Pancreas (tissue), 10 donors: ENCODE measurements at regions not wholly inside any gene's neighbourhood (a gene's known extent, or its start where the extent isn't known, plus 50 kb on each side); places are given as distances from the start of the nearest gene placed in this dataset.
A peak's percentile ranks its signal among the peaks of the same experiment; 100 is the strongest.

Experiments used
- ATAC-seq, 4 donors: fragments of 200-7000 bp; cut with Tn5 transposase; one replicate each; pipeline versions ENCODE4 v1.8.0 to v1.9.1; 2020; ENCODE audit warnings: mild to moderate bottlenecking in 4 of 4, moderate library complexity in 4 of 4
- DNase-seq, 6 donors: peaks; one replicate each; pipeline ENCODE4 v3.0.0-alpha.2; 2020
- FAIRE-seq: peaks from 2 replicates; lab custom pipeline; 2012; peaks lifted over from hg19 to GRCh38; lab: Jason Lieb, UNC
- H3K27ac ChIP-seq, 4 donors: fragments of 200-600 bp; sonication (generic); 1 replicate in 3 of 4; 2 replicates in 1 of 4; pipeline versions ENCODE4 v1.5.0 to v1.8.0; 2020
- H3K27me3 ChIP-seq, 4 donors: fragments of 200-600 bp; one replicate each; pipeline ENCODE4 v1.8.0; 2021
- H3K36me3 ChIP-seq, 3 donors: fragments of 200-600 bp; sonication (generic) in 1 of 3; one replicate each; pipeline versions ENCODE4 v1.5.0 to v1.8.0; 2020 to 2021
- H3K4me1 ChIP-seq, 3 donors: fragments of 200-600 bp; one replicate each; pipeline ENCODE4 v1.8.0; 2021
- H3K4me3 ChIP-seq, 4 donors: fragments of 200-600 bp; sonication (generic) in 2 of 4; one replicate each; pipeline versions ENCODE4 v1.5.0 to v1.8.0; 2020 to 2021
- H3K9me3 ChIP-seq, 4 donors: fragments of 200-600 bp; one replicate each; pipeline ENCODE4 v1.8.0; 2021
- WGBS, 2 donors: extraction: QIAGEN DNeasy Blood & Tissue Kit; methylation state at CpG; one replicate each; pipeline ENCODE4 v1.1.7; 2013; 5-methylcytosine and 5-hydroxymethylcytosine counted together
- intact Hi-C, 3 donors: fragments of 100-400 bp; cut with DNase I; formaldehyde crosslinking; loops; one replicate each; pipeline versions ENCODE4 v1.11.1 to v1.14.2; 2022
- TF ChIP-seq, protein P1 (sequence below), 4 donors: fragments of 200-600 bp; sonication (generic) in 3 of 4; IDR thresholded peaks; one replicate each; pipeline versions ENCODE4 v1.5.0 to v1.8.0; 2021; ENCODE audit warnings: antibody characterized with exemption in 4 of 4
- donor health status: healthy with polysubstance abuse.
- donor health status: DM: no; HTN: no; CAD: no; lungs with moderate emphysema.
- donor health status: DM: no; HTN: no; CAD: no.
- donor health status: control.
- donor health status: control.
- donor health status: Bipolar disorder and iron deficiency.
- donor health status: DM: yes; HTN: yes; CAD: no.
- donor health status: DM: no; HTN: no; CAD: no.
- donor health status: DM: no; HTN: no; CAD: no.
- donor health status: DM: yes; HTN: yes; CAD: no.

DNA sequence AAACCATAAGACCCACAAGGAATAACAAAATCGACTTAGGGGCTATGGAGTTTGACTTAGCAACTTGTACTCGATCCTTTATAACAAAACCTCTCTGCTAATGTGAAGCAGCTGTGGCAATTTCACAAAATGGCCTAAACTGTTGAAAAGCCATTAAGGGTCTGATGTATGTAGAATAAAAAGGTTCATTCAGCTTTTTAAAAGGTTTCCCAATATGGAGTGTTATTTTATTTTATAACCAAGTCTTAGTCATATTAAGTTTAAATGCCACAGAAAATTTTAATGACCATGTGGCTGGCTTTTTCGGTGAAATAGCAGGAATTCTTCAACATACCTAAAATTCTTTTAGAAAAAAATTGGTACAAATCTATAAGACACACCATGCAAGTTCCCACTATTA lies 291.8 kb upstream of the HAND2 start:
- intact Hi-C loops: no loop called here
- FAIRE-seq: no peak
- Histone ChIP-seq H3K4me1 (peaks cover 0 to 5% (median 0%) of the 10 kb centered on the region in 3 donors), H3K27ac (no peak overlapping the region), H3K27me3 (no peaks in the 10 kb centered on the region), H3K9me3 (no peaks in the 10 kb centered on the region), H3K36me3 (no peaks in the 10 kb centered on the region), H3K4me3 (no peak overlapping the region)
- TF ChIP-seq, protein P1, sequence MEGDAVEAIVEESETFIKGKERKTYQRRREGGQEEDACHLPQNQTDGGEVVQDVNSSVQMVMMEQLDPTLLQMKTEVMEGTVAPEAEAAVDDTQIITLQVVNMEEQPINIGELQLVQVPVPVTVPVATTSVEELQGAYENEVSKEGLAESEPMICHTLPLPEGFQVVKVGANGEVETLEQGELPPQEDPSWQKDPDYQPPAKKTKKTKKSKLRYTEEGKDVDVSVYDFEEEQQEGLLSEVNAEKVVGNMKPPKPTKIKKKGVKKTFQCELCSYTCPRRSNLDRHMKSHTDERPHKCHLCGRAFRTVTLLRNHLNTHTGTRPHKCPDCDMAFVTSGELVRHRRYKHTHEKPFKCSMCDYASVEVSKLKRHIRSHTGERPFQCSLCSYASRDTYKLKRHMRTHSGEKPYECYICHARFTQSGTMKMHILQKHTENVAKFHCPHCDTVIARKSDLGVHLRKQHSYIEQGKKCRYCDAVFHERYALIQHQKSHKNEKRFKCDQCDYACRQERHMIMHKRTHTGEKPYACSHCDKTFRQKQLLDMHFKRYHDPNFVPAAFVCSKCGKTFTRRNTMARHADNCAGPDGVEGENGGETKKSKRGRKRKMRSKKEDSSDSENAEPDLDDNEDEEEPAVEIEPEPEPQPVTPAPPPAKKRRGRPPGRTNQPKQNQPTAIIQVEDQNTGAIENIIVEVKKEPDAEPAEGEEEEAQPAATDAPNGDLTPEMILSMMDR (IDR thresholded peaks at IDR 0.05): no peak
- no peak for DNase-seq
- no peak for ATAC-seq
- 63 to 82% methylated on average over 3 of the region's 3 CpGs for WGBS, 2 donors

DNA sequence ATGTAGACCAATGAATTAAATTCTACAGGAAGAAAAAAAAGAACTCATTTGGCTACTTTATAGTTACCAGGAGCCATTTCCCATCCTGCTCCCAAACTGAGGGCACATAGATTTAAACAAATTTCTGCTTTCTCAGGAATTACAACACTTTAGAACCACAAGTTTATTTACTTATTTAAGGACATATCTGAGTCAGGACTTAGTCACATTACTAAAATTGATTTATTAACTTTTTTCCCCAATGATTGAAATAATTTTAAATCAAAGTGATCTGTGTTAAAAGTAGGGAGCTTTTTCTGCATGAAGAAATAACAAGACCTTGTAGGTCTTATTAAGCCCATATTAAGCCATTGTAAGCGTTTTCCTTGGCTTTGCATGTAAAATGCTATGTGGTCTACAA lies 291.0 kb upstream of the HAND2 start:
- FAIRE-seq (no peak), DNase-seq (no peak), ATAC-seq (no peak)
- no peaks in the 10 kb centered on the region for H3K27me3 ChIP-seq
- TF ChIP-seq, protein P1 (IDR thresholded peaks at IDR 0.05): no peak
- WGBS, 2 donors: 47 to 69% methylated on average over 1 of the region's 1 CpG
- no peak overlapping the region for H3K27ac ChIP-seq
- H3K4me1 ChIP-seq: peaks cover 0 to 5% (median 0%) of the 10 kb centered on the region in 3 donors
- no peak overlapping the region for H3K4me3 ChIP-seq
- intact Hi-C loops: no loop called here
- H3K36me3 ChIP-seq: no peaks in the 10 kb centered on the region
- H3K9me3 ChIP-seq: no peaks in the 10 kb centered on the region

DNA sequence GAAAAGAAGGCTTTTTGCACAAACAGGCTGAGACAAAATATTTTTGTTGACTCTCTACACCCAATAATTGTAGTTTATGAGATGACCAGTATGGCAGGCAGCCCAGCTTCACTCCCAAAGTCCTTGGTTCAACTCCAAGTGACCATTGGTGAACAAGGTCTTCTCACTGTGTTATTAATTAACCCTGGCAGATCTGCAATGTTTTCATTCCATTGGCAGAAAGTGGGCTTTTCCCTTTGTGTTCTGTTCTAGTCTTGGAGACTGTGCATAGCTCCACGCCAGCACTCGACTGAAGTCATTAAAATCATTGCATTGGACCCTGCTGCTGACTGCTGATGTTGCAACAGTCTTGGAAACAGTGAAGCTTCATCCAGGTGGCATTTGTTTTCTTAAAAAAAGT lies 277.3 kb upstream of the HAND2 start:
- H3K27me3 ChIP-seq: no peaks in the 10 kb centered on the region
- H3K27ac ChIP-seq: no peak overlapping the region
- 54 to 72% methylated on average over 2 of the region's 2 CpGs for WGBS, 2 donors
- no peaks in the 10 kb centered on the region for H3K4me1 ChIP-seq
- TF ChIP-seq, protein P1 (IDR thresholded peaks at IDR 0.05): no peak
- peak in 2 of 4 donors; percentile 18 to 48 for ATAC-seq
- FAIRE-seq: no peak
- H3K36me3 ChIP-seq: no peaks in the 10 kb centered on the region
- H3K9me3 ChIP-seq: no peaks in the 10 kb centered on the region
- intact Hi-C loops: no loop called here
- DNase-seq: peak in 1 of 6 donors; percentile 14
- no peak overlapping the region for H3K4me3 ChIP-seq

DNA sequence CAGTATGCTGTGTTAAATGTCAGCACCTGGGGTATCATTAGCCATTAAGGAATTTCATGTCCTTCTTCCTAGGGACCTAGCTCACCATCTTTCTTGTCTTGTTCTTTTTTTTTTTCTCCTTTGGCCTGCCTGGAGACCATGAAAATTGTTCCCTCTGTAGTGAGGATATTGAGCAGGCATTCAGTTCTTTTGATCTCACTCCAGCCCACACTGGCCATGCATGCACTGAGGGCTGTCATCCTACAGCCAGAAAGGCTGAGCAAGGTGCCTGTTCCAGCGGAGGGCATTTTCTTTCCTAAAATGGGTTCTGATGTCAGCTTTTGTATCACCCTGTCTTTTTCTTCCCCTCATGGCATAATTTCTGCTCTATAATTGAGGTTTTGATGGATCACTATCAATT lies 275.9 kb upstream of the HAND2 start:
- intact Hi-C loops: no loop called here
- Histone ChIP-seq H3K9me3 (no peaks in the 10 kb centered on the region), H3K4me3 (no peak overlapping the region), H3K27ac (no peak overlapping the region), H3K36me3 (no peaks in the 10 kb centered on the region), H3K4me1 (no peaks in the 10 kb centered on the region), H3K27me3 (no peaks in the 10 kb centered on the region)
- DNase-seq: no peak
- FAIRE-seq: no peak
- ATAC-seq: no peak
- TF ChIP-seq, protein P1 (IDR thresholded peaks at IDR 0.05): no peak
- 78 to 94% methylated on average over 1 of the region's 1 CpG for WGBS, 2 donors

DNA sequence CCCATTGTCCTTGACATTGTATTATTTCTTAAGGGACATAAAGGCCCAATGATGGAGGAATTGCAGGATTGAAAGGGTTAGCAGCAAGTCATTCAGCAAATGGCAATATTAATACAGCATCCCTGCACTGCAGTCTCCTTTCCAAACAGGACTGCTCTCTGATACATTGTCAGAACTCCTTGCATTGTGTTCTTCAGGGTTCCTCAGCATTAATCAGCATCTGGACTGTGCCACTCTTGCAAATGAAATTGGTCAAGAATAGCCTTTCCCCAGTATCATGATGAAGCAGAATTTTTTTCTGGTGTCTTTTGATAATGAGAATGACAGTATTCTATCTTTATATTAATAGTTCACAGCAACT lies 272.6 kb upstream of the HAND2 start:
- TF ChIP-seq, protein P1 (IDR thresholded peaks at IDR 0.05): no peak
- ATAC-seq: no peak
- H3K4me3 ChIP-seq: no peak overlapping the region
- intact Hi-C loops: no loop called here
- DNase-seq: no peak
- H3K36me3 ChIP-seq: no peaks in the 10 kb centered on the region
- no peak overlapping the region for H3K27ac ChIP-seq
- H3K9me3 ChIP-seq: no peaks in the 10 kb centered on the region
- H3K27me3 ChIP-seq: no peaks in the 10 kb centered on the region
- FAIRE-seq: no peak
- no peaks in the 10 kb centered on the region for H3K4me1 ChIP-seq
